ENCODE measurements at regions not wholly inside any gene's neighbourhood (a gene's known extent, or its start where the extent isn't known, plus 50 kb on each side); places are given as distances from the start of the nearest gene placed in this dataset.

- TF ChIP-seq, protein P1, sequence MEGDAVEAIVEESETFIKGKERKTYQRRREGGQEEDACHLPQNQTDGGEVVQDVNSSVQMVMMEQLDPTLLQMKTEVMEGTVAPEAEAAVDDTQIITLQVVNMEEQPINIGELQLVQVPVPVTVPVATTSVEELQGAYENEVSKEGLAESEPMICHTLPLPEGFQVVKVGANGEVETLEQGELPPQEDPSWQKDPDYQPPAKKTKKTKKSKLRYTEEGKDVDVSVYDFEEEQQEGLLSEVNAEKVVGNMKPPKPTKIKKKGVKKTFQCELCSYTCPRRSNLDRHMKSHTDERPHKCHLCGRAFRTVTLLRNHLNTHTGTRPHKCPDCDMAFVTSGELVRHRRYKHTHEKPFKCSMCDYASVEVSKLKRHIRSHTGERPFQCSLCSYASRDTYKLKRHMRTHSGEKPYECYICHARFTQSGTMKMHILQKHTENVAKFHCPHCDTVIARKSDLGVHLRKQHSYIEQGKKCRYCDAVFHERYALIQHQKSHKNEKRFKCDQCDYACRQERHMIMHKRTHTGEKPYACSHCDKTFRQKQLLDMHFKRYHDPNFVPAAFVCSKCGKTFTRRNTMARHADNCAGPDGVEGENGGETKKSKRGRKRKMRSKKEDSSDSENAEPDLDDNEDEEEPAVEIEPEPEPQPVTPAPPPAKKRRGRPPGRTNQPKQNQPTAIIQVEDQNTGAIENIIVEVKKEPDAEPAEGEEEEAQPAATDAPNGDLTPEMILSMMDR (conservative IDR thresholded peaks at IDR 0.05; ENCODE audit: low read length): peak; percentile 97
- TF ChIP-seq EZH2phosphoT487 (IDR thresholded peaks at IDR 0.05; ENCODE audit: borderline replicate concordance): no peak
These were observed 475.9 kb upstream of the CCL2 start for GRCh38 chr17:33779234-33779591.

Data from Loucy (cell line).